Heart left ventricle (tissue), 16 donors: ENCODE measurements at regions not wholly inside any gene's neighbourhood (a gene's known extent, or its start where the extent isn't known, plus 50 kb on each side); places are given as distances from the start of the nearest gene placed in this dataset.

Experiments used
- ATAC-seq, 4 donors: fragments of 200-7000 bp; cut with Tn5 transposase; one replicate each; pipeline ENCODE4 v1.9.1; 2020 to 2022; ENCODE audit warnings: moderate library complexity in 4 of 4, mild to moderate bottlenecking in 3 of 4, moderate number of reproducible peaks in 1 of 4
- DNase-seq, 5 donors: peaks; one replicate each; pipeline ENCODE4 v3.0.0-alpha.2; 2020
- H3K27ac ChIP-seq, 12 donors: fragments of 200-600 bp; sonication (generic) in 4 of 12; one replicate each; pipeline versions ENCODE4 v1.5.0 to v1.8.0; 2016 to 2022; ENCODE audit warnings: mild to moderate bottlenecking in 2 of 12
- H3K27me3 ChIP-seq, 9 donors: fragments of 200-600 bp; sonication (generic) in 2 of 9; one replicate each; pipeline versions ENCODE4 v1.5.1 to v1.8.0; 2016 to 2022; ENCODE audit warnings: mild to moderate bottlenecking in 3 of 9
- H3K36me3 ChIP-seq, 9 donors: fragments of 200-600 bp; sonication (generic) in 2 of 9; one replicate each; pipeline versions ENCODE4 v1.5.0 to v1.8.0; 2018 to 2022; ENCODE audit warnings: mild to moderate bottlenecking in 2 of 9
- H3K4me1 ChIP-seq, 12 donors: fragments of 200-600 bp; sonication (generic) in 4 of 12; one replicate each; pipeline versions ENCODE4 v1.5.0 to v1.8.0; 2016 to 2022; ENCODE audit warnings: mild to moderate bottlenecking in 3 of 12
- H3K4me3 ChIP-seq, 12 donors: fragments of 200-600 bp; sonication (generic) in 4 of 12; one replicate each; pipeline versions ENCODE4 v1.5.0 to v1.8.0; 2017 to 2022; ENCODE audit warnings: mild to moderate bottlenecking in 9 of 12, moderate library complexity in 4 of 12
- H3K9me3 ChIP-seq, 12 donors: fragments of 200-600 bp; sonication (generic) in 4 of 12; one replicate each; pipeline versions ENCODE4 v1.5.0 to v1.8.0; 2016 to 2022; ENCODE audit warnings: mild to moderate bottlenecking in 1 of 12
- CTCF ChIP-seq, 12 donors: fragments of 200-600 bp; sonication (generic) in 4 of 12; IDR thresholded peaks; one replicate each; pipeline versions ENCODE4 v1.5.0 to v1.8.0; 2018 to 2022; ENCODE audit warnings: antibody characterized with exemption in 12 of 12, mild to moderate bottlenecking in 5 of 12
- POLR2A ChIP-seq, 2 donors: fragments of 450-650 bp; IDR thresholded peaks; one replicate each; pipeline ENCODE4 v1.6.1; 2017; ENCODE audit warnings: antibody characterized with exemption in 2 of 2, mild to moderate bottlenecking in 2 of 2, moderate library complexity in 2 of 2
- WGBS, 4 donors: extraction: QIAGEN DNeasy Blood & Tissue Kit in 2 of 4; methylation state at CpG; one replicate each; pipeline versions ENCODE4 v1.1.5 to v1.1.7; 2013 to 2018; 5-methylcytosine and 5-hydroxymethylcytosine counted together
- intact Hi-C, 10 donors: fragments of 100-400 bp; cut with DNase I; formaldehyde crosslinking; loops; one replicate each; pipeline versions ENCODE4 v1.11.1 to v1.14.2; 2022
- donor health status: ischemic (EF 13 %, LVEDD 7.1; RV severe dilation, severe dysfunction).
- donor health status: healthy with polysubstance abuse.
- donor health status: DM: no; HTN: yes; CAD: no.
- donor health status: DM: no; HTN: no; CAD: no.
- donor health status: ischemic (EF 25% LVEDD 6.9; RV normal size, moderate dysfunction).
- donor health status: ischemic (EF 25% LVEDD 5.7; RV mildly dilated, moderate dysfunction).
- donor health status: healthy.
- donor health status: DM: yes; HTN: yes; CAD: no.
- donor health status: ischemic (EF 35%, LVEDD 5.7; RV mildly dilated, moderate dysfunction).
- donor health status: nonischemic (EF 11% LVEDD 7.7; RV severe dilation, severe dysfunction).
- donor health status: DM: yes; HTN: yes; CAD: no.
- donor health status: PGD.
- donor health status: ischemic (EF 29% LVEDD 5.4; RV normal size, mild dysfunction).
- donor health status: nonischemic (EF 23%, LVEDD 6.1; RV moderate dilation, normal function).

GRCh38 chr10:88116481-88116880 lies 253.1 kb downstream of the PTEN start:
- Histone ChIP-seq H3K36me3 (no peaks in the 10 kb centered on the region), H3K27ac (peak overlapping the region in 1 of 12 donors; percentile 57), H3K9me3 (no peaks in the 10 kb centered on the region), H3K4me1 (peaks cover 0 to 64% (median 3%) of the 10 kb centered on the region in 12 donors), H3K4me3 (no peak overlapping the region), H3K27me3 (no peaks in the 10 kb centered on the region)
- ATAC-seq (no peak), DNase-seq (no peak)
- intact Hi-C loops, result loop anchor here in 7 of 10 donors (5.0 to 10.0 kb wide), 5 partner anchors 254 to 462 kb away; partner anchors contain the start of genes KLLN (in 3 of the 7), PTEN (in 3 of the 7) and PAPSS2 (in 1 of the 7)
- TF ChIP-seq CTCF (IDR thresholded peaks at IDR 0.05) (no peak), POLR2A (IDR thresholded peaks at IDR 0.05) (no peak)
- 92 to 97% (median 95%) methylated on average over 2 of the region's 2 CpGs for whole genome bisulfite sequencing, 4 donors

GRCh38 chr10:88116971-88117626 lies 253.7 kb downstream of the PTEN start:
- Histone ChIP-seq H3K9me3 (no peaks in the 10 kb centered on the region), H3K4me3 (no peak overlapping the region), H3K27me3 (no peaks in the 10 kb centered on the region), H3K4me1 (peaks cover 0 to 64% (median 3%) of the 10 kb centered on the region in 12 donors), H3K27ac (peak overlapping the region in 1 of 12 donors; percentile 57), H3K36me3 (no peaks in the 10 kb centered on the region)
- intact Hi-C loops, result loop anchor here in 7 of 10 donors (5.0 to 10.0 kb wide), 5 partner anchors 255 to 462 kb away; partner anchors contain the start of genes KLLN (in 3 of the 7), PTEN (in 3 of the 7) and PAPSS2 (in 1 of the 7)
- 90 to 94% (median 93%) methylated on average over 7 of the region's 7 CpGs for WGBS, 4 donors
- DNase-seq (no peak), ATAC-seq (no peak)
- no peak for TF ChIP-seq POLR2A (IDR thresholded peaks at IDR 0.05)

- DNase-seq (no peak), ATAC-seq (no peak)
- TF ChIP-seq POLR2A (IDR thresholded peaks at IDR 0.05) (no peak), CTCF (IDR thresholded peaks at IDR 0.05) (peak in 3 of 12 donors; percentile 7 to 24 (median 23))
- peaks cover 0 to 63% (median 3%) of the 10 kb centered on the region in 12 donors for H3K4me1 ChIP-seq
- H3K27ac ChIP-seq, result no peak overlapping the region
- 84 to 92% (median 87%) methylated on average over 4 of the region's 4 CpGs for WGBS, 4 donors
- no peaks in the 10 kb centered on the region for H3K9me3 ChIP-seq
- intact Hi-C loops, result loop anchor here in 7 of 10 donors (5.0 to 10.0 kb wide), 5 partner anchors 256 to 463 kb away; partner anchors contain the start of genes KLLN (in 3 of the 7), PTEN (in 3 of the 7) and PAPSS2 (in 1 of the 7)
- H3K27me3 ChIP-seq, result no peaks in the 10 kb centered on the region
- H3K36me3 ChIP-seq, result no peaks in the 10 kb centered on the region
- H3K4me3 ChIP-seq, result no peak overlapping the region
Observed at GRCh38 chr10:88117869-88118632, 254.6 kb downstream of the PTEN start.

- intact Hi-C loops, result loop anchor here in 7 of 10 donors (5.0 to 10.0 kb wide), 5 partner anchors 256 to 464 kb away; partner anchors contain the start of genes KLLN (in 3 of the 7), PTEN (in 3 of the 7) and PAPSS2 (in 1 of the 7)
- TF ChIP-seq CTCF (IDR thresholded peaks at IDR 0.05), result no peak
- TF ChIP-seq POLR2A (IDR thresholded peaks at IDR 0.05), result no peak
- WGBS, 4 donors, result 85 to 95% (median 92%) methylated on average over 4 of the region's 4 CpGs
- Histone ChIP-seq H3K27ac (no peak overlapping the region), H3K9me3 (no peaks in the 10 kb centered on the region), H3K4me1 (peaks cover 0 to 56% (median 2%) of the 10 kb centered on the region in 12 donors), H3K4me3 (no peak overlapping the region), H3K27me3 (no peaks in the 10 kb centered on the region), H3K36me3 (no peaks in the 10 kb centered on the region)
- no peak for DNase-seq
- ATAC-seq, result no peak
Observed at GRCh38 chr10:88118729-88119128, 255.3 kb downstream of the PTEN start.
